ENCODE measurements at regions not wholly inside any gene's neighbourhood (a gene's known extent, or its start where the extent isn't known, plus 50 kb on each side); places are given as distances from the start of the nearest gene placed in this dataset.
"Not testable (repeated sequence)": the region's sequence is repeated elsewhere in the genome, so short reads cannot be mapped to it uniquely, and the experiment has no call there.

DNA sequence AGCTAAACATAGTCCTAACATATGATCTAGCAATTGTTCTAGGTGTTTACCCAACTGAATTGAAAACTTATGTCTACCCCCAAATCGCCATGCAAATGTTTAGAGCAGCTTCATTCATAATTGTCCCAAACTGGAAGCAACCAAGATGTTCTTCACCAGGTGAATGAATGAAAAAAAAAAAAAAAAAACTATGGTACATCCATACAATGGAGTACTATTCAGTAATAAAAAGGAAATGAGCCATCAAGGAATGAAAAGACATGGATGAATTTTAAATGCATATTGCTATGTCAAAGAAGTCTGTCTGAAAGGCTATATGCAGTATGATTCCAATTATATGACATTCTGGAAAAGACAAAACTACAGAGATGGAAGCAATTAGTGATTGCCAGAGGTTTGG is 98.6 kb upstream of the ITPRID2 start:
- no peak for DNase-seq

DNA sequence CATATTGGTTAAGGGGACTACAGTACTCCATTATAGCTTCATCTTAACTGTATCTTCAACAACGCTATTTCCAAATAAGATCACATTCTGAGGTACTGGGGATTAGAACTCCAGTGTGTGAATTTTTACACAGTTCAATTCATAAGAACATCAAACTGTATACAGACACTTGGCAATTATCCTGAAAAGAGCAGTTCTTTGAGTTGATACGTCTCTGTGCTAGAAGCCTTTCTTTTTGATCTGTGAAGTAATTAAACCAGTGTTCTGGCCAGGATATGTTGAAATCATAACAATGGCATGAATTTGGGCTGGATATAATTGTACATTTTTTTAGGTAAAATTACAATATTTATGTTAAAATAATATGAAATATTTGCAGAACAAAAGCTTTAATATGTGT is 93.5 kb upstream of the ITPRID2 start:
- no peak for DNase-seq

DNA sequence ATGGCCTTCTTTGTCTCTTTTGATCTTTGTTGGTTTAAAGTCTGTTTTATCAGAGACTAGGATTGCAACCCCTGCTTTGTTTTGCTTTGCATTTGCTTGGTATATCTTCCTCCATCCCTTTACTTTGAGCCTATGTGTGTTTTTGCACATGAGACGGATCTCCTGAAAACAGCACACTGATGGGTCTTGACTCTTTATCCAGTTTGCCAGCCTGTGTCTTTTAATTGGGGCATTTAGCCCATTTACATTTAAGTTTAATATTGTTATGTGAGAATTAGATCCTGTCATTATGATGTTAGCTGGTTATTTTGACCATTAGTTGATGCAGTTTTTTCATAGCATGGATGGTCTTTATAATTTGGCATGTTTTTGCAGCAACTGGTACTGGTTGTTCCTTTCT is 89.2 kb upstream of the ITPRID2 start:
- DNase-seq: not testable (repeated sequence)

DNA sequence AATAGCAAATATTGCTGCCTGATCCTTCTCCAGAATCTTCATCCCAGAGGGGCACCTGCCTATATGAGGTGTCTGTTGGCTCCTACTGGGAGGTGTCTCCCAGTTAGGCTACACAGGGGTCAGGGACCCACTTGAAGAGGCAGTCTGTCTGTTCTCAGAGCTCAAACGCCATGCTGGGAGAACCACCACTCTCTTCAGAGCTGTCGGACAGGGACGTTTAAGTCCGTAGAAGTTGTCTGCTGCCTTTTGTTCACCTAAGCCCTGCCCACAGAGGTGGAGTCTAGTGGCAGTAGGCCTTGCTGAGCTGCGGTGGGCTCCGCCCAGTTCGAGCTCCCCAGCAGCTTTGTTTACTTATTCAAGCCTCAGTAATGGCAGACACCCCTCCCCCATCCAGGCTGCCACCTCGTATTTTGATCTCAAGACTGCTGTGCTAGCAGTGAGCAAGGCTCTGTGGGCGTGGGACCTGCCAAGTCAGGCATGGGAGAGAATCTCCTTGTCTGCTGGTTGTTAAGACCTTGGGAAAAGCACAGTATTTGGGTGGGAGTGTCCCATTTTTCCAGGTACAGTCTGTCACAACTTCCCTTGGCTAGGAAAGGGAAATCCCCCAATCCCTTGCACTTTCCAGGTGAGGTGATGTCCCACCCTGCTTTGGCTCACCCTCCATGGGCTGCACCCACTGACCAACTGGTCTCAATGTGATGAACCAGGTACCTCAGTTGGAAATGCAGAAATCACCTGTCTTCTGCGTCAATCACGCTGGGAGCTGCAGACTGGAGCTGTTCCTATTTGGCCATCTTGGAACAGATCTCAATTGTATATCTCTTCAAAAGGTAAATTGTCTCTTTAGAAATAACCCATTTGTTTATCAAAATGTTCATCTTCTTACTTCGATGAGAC is 87.4 kb upstream of the ITPRID2 start:
- DNase-seq: not testable (repeated sequence)

DNA sequence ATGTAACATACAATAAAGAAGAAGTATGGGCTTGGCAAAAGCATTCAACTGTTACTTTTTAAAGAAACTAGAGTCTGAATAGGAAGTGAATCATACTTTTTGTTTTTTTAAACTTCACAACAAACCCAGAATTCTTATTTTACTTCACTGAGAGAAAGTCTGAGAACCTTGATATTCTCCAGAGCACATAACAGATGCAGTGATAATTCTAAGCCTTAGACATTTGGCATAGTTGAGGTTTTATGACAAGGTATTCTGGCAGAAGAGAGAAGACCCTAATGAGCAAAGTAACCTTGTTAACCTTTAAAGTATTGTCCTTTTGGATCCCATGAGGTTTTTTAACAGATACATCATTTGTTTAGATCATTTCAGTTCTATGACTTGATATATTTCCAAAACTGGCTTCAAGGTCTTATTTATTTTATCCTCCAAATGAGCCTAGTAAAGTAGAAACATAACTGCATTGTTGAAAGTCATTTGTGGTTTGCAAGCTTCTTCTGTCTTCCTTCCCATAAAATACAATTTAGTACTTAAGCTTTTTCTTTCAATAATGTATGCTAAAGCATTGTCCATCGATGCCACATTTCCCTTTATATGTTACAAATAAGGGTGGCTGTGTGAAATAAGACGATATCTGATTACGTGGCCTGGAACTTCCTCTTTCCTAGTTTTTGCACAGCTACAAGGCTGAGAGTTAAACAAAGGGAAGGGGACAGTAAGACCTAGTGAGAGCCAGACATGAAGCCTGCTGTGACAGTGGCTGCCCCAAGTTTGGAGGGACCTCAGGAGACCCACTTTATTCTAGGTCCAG is 86.1 kb upstream of the ITPRID2 start:
- no peak for DNase-seq

DNA sequence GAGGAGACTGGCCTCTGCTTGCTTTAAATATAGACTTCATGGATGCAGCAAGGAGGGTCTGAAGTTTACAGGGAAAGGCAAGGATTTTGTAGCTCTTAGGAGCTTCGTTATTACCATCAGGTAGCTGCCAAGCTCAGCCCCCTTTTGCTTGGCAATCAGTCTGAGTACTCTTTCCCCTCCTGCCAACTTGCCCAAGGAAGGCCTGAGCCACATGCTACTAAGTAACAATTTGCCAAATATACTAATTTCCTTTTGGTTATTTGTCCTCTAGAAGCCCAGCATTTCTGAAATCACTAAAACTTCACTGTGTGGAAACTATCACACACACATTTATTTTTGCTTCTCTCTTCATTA is 85.5 kb upstream of the ITPRID2 start:
- DNase-seq: no peak

DNA sequence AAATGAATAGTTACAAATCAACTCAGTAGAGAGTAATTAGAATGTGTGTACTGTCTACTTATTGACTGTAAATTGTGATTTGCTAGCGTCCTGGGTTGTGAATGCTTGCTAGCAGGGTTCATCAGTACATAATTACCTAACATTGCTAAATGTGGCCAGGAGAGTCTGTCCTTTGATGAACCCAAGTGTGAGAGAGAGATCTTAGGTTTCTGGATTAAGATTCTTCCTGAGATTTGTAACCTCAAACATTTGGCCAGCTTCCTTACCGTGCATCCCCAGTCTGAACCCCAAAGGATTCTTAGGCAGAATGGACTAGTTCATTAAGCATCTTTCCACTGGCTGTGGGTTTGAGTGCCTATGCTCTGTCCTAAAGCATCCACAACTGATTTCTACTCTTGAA is 84.0 kb upstream of the ITPRID2 start:
- no peak for DNase-seq

DNA sequence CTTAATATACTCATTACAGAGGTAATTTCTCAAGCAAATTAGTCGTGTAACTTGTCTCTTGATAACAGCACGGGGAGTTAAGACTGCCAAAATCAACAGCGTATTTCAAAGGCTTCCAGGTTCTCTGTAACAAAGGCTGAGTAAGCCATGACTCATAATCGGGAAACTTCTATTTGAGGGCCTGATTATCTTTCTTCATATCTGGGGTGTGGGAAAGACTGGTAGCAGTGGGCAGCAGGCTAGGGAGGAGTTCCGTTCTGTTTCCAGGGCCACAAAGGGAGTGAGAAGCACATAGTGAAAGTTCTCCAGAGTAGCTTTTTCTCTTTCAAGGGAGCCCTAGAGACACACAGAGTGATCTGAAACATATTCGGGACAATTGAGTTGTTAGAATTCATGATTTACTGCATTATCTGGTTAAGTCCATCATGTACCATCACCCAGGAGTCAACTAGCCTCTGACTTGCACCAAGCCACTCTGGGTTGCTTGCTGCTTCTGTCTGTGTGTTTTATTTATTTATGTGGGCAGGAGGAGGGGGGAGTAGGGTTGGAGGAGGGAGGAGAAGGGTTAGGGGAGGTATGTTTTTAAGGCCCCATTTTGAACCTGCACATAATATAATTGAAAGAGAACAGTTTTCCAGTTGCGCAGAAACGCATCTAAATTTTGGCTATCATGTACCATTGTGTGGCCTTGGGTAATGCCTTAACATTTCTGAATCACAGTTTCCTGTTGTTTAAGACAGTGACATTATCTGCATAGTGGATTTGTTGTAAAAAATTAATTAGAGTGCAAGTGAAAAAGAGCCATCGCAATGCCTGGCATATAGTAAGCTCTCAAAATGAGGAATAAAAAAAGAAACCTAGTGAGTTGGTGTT is 80.5 kb upstream of the ITPRID2 start:
- no peak for DNase-seq

DNA sequence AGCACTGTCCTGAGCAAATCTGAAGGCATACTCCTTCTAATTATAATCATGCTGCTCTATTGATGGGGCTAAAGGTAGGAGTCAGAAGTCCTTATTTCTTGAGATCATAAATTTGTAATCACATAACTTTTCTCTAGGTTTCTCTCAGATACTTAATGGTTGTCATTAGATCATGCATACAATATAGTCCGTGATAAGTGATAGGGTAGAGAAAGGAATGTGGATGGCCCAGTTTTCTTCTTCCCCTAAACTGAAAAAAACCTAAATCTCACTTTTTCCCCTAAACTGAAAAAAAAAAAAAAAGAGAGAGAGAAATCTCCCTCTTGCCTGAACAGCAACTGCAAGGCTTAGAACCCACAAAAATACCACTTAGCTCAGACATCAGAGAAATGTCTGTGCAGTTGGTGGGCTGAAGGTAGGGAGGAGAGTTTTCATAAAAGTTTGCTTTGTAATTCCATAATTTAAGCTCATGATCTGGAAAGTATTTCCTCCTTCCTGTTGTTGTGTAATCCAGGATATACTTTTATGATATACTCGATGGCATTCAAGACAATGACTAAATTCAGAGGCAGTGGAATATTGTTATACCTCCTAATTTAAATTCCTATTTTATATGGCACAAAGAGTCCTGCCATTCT is 79.3 kb upstream of the ITPRID2 start:
- DNase-seq: no peak

DNA sequence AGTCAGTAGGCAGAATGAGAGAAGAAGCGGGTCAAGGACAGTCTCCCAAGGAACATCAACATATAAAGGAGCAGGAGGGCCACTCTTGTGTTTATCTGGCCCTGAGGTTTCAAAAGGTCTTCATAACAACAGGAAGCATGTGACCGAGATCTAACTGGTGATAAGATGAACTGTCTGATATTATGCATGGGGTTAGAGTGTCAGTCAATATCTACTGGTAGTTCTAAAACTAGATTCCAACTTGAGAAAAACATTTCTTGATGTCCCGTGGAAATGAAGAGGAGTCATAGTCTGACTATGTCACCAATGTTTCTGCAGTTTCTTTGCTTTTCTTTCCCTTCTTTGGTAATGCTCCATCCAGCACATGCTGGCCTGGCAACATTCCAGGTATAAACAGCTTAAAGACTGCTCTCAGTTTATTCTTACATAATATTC is 77.5 kb upstream of the ITPRID2 start:
- no peak for DNase-seq

DNA sequence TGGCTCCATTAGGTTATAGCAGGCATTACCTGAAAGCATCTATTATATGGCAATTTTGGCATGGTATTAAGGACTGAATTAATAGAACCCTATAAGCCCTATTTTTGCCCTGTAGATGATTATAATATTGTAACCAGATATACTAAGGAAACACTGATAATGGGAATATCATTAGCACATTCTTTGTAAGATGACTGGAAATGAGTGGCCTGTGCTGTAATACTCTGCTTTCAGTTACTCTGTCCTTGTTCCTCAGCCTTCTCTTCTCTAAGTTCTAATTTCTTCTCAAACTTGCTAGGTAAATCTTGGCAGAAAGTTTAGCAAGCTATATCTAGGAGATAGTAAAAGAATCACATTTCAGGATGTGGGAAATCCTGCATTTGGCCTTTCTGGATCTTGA is 74.0 kb upstream of the ITPRID2 start:
- no peak for DNase-seq

DNA sequence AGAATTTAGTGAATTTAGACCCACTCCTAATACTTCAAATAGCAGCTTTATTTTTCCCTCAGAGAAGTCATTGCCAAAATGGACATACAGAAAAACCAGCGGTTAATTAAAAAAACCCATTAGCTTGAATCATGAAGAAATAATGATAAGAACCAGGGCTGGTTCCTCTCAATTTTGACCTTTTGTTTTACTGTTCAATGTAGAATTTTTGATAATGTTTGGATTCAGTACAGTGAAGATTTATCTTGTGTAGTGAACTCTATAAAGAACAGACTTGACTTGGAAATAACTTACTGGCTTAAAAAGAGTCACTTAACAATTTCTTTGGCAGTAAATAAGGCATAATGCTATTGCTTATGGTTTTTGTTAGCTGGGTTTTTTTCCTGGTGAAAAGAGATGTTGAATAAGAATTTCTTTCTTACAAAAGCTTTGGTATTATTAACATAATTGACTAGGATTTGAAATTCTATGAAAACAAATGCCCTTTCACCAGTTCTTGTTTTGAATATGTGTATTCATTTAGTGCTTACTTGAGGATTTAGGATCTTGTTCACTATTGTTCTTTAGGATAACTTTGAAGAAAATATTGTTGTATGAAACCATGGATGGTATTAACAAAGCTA is 73.4 kb upstream of the ITPRID2 start:
- DNase-seq: no peak

DNA sequence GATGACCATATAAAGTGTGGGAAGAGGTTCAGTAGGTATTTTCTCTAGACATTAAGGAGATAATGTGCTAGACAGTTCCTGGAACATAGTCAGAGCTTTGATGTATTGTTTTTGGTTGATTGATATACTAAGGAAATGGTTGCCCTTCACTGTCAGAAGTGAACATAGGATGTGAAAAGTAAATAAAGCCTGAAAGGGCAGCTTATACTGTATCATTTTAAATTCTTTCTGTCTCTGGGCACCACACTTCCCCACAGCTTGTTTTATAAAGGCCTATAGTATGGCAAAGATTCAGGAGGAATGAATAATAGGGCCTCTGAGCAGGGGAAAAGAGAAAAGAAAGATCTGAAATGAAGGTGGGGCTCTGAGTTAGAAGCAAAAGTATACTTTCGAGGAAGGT is 72.7 kb upstream of the ITPRID2 start:
- no peak for DNase-seq

DNA sequence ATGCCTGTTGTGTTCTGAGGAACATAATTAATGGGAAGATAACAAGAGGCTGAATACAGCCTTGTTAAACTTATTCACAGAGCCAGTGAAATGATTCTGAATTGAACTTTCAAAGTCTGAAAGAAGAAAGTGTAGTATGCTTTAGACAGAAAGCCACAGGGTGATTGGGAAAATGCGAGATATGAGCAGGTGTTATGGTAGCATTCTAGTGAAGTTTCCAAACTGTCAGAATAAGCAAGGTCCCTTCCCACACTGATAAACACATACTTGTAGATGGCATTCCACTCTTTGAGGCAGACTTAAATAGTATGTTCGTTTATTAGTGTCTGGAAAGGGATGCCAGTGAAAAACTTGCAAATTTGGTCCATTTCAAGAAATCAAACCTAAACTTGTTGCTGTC is 70.5 kb upstream of the ITPRID2 start:
- DNase-seq: no peak

DNA sequence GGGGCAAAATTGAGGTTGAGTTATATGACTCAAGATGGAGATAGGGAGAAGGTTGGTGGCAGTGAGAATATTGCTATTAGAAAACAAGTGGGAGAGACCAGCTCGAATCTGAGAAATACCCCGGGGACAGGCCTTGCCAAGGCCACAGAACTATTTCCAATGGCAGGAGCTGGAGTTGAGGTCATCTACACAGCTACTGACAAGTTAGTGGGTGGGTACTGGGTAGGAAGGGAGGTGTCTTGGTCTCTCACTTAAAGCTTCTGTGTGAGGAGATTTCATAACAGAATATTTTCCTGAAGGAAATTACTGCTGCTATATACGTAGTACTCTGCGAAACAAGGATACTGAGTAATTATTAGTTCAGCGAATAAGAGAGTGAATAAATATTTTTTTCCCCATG is 69.4 kb upstream of the ITPRID2 start:
- no peak for DNase-seq

DNA sequence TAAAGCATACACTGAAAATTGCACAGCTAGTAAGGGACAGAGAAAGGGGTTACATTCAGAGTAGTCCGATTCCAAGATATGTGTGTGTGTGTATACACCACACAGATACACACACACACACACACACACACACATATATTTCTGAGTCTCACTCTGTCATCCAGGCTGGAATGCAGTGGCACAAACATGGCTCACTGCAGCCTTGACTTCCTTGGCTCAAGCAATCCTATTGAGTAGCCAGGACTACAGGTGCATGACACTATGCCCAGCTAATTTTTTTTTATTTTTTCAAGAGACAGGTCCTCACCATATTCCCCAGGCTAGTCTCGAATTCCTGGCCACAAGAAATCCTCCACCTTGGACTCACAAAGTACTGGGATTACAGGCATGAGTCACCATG is 68.1 kb upstream of the ITPRID2 start:
- no peak for DNase-seq

DNA sequence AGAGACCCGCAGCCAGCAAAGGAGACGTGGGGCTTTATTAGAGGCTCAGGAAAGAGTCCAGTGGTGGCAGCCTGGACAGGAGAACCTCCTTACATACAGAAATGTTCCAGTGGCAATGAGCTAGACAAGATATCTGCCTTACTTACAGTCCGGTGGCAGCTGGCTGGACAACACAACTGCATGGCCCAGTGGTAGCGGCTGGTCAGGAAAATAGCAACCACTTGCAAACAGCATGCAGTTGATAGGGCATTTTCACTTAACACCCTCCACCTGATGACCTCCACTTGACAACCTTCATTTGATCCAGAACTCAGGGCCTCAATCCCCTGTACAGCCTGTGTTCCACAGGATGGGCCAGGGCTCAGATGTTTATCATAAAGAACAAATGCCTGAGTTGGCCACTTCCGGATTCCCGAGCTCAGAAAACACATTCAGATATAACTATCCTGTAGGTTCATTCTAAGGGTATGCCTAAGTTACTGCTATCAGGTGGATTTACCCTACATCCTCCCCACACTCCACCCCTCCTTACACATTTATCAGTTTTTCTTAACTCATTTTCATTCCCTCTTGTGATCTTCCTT is 63.3 kb upstream of the ITPRID2 start:
- DNase-seq: no peak

DNA sequence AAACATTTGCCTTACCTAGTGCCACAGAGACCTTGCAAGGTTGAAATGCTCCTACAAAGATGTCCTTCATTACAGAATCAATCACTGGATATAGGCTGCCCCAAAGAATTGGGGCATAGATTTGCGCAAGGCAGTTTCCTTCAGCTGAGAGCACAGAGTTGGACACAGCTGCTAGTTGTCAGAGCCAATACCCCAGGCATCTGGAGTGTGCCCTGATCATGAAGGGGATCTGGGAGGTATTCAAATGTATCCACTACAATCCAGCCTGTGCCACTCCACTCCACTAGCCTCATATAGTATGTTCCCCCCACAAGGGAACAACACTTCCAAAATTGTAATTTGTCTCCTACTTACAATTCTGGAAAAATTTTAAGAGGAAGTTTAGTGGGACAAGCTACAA is 62.3 kb upstream of the ITPRID2 start:
- DNase-seq: no peak

DNA sequence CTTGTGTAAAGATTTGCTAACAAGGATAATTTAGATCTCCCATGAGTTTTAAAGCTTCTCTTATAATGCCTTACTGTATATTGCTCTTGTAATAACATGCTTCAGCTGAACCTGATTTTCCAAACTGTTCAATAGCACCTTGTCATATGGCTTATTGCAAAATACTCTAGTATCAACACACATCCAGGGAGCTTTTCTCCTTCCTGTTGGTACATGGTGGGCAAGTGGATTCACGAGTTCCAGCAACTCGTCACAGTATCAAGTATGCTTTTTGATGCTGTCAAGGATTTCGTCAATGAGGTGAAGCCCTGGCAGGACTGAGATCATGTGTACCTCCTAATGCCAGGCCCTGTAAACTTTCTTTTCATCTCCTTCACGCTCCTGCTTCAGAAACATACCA is 59.5 kb upstream of the ITPRID2 start:
- DNase-seq: no peak

DNA sequence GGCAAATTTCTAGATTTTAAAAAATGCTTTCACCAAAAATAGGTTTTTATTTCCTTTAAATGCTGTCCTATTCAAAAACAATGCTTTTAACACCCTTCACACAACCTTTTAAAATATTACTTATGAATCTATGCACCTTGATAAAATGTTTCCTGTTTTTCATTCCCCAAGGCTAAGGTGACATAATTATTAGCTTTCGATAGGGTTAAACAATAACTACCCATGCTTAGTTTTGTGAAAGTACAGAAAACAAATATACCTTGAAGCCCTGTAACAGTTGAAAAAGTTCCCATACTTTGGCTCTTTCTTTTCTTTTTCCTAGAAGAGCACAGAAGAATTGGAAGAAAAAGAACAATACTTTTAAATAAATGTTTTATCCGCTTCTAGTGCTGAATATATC is 54.9 kb upstream of the ITPRID2 start:
- no peak for DNase-seq

DNA sequence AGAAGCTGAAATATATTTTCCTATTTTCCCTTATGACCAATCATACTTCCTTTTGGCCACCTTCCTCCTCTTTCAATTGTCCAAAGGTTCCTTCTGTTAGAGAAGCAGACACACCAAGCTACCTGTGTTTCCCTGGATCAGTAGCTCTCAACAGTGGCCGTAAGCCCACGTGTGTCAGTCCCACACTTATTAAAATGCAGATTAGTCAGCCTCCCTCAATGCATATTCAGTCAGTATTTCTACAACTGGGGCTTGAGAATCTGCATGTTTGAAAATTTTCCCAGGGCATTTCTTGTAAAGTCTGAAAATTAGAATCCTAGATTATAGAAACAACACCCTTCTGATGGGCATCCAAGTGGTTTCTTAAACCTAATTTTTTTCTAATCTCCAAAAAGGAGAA is 54.0 kb upstream of the ITPRID2 start:
- no peak for DNase-seq

DNA sequence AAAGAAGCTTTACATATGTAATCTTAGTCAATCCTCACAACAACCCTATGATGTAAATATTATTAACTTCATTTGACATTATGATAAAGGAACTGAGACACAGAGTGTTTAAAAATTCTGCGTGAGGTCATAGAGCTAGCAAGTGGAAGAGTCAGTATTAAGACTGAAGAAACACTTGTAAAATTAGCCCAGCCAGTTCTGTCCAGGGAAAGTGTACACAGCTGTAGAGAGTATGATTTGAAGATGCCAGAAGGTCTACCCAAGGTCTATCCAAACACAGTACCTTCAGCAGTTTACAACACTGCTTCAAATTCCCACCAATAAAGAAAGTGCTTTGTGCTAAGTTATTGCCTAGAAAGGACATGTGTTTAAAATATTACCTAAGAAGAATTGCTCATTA is 51.7 kb upstream of the ITPRID2 start:
- DNase-seq: no peak
